ENCODE measurements at regions not wholly inside any gene's neighbourhood (a gene's known extent, or its start where the extent isn't known, plus 50 kb on each side); places are given as distances from the start of the nearest gene placed in this dataset.

- TF ChIP-seq CTCF (conservative IDR thresholded peaks at IDR 0.05; ENCODE audit: low read length), result no peak
- TF ChIP-seq EZH2phosphoT487 (IDR thresholded peaks at IDR 0.05; ENCODE audit: borderline replicate concordance), result no peak
These were observed 104.0 kb downstream of the BAMBI start for GRCh38 chr10:28781296-28781695.

Measured in Loucy (cell line).